Stimulated activated naive B cell treated with anti-CD40 and anti-IgM and Interleukin-4, amounts not matched to agents 10 μg/mL and 1 μg/mL and 100 μg/mL, for 72 hours (primary cell): ENCODE measurements at regions not wholly inside any gene's neighbourhood (a gene's known extent, or its start where the extent isn't known, plus 50 kb on each side); places are given as distances from the start of the nearest gene placed in this dataset.
"Not testable (repeated sequence)": the region's sequence is repeated elsewhere in the genome, so short reads cannot be mapped to it uniquely, and the experiment has no call there.

Experiments
- ATAC-seq, 2 donors: fragments of 150-1000 bp; cut with Tn5 transposase; replicated peaks; 2 replicates each; pipeline ENCODE4 v1.10.0; 2021; ENCODE audit warnings: moderate library complexity in 1 of 2
- DNase-seq: peaks from one replicate; pipeline ENCODE4 v3.0.0; 2021
- H3K27ac Mint-ChIP-seq: one replicate; pipeline ENCODE4 v1.8.0; 2022; ENCODE audit warnings: mild to moderate bottlenecking, mixed read lengths
- H3K27me3 Mint-ChIP-seq, 2 donors: one replicate each; pipeline ENCODE4 v1.8.0; 2022; ENCODE audit warnings: mixed read lengths in 2 of 2
- H3K36me3 Mint-ChIP-seq, 2 donors: one replicate each; pipeline ENCODE4 v1.8.0; 2022; ENCODE audit warnings: mixed read lengths in 2 of 2, mild to moderate bottlenecking in 1 of 2
- H3K4me1 Mint-ChIP-seq, 2 donors: one replicate each; pipeline ENCODE4 v1.8.0; 2022; ENCODE audit warnings: mixed read lengths in 2 of 2, mild to moderate bottlenecking in 1 of 2
- H3K4me3 Mint-ChIP-seq, 2 donors: one replicate each; pipeline ENCODE4 v1.8.0; 2022; ENCODE audit warnings: mild to moderate bottlenecking in 2 of 2, mixed read lengths in 2 of 2, moderate library complexity in 1 of 2
- H3K9me3 Mint-ChIP-seq, 2 donors: one replicate each; pipeline ENCODE4 v1.8.0; 2022; ENCODE audit warnings: mixed read lengths in 2 of 2, mild to moderate bottlenecking in 1 of 2

DNA sequence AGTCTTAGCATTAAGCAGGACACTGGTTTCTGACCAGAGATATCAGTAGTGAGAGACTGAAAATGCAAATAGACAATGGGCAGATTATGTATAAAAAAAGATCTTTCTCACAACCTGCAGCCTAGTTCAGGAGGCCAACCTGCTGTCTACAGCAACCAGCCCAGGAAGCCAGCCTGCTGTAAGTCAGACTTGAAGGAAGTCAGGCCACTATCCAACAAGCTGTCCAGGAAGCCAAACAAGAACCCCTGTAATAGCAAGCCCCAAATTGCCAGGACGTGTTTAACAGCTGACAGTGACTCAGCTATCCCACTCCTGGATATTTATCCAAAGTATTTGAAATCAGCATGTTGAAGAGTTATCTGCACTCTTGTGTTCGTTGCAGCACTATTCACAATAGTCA, 121.8 kb upstream of the SPIN1 start:
- H3K4me3 Mint-ChIP-seq = no peak overlapping the region
- H3K27ac Mint-ChIP-seq = peak overlapping the region; percentile 71
- H3K36me3 Mint-ChIP-seq = no peaks in the 10 kb centered on the region
- ATAC-seq = peak in 1 of 2 donors; percentile 39
- DNase-seq = no peak
- H3K27me3 Mint-ChIP-seq = no peaks in the 10 kb centered on the region
- H3K9me3 Mint-ChIP-seq = no peaks in the 10 kb centered on the region
- H3K4me1 Mint-ChIP-seq = peaks cover 5 to 11% of the 10 kb centered on the region in 2 donors

DNA sequence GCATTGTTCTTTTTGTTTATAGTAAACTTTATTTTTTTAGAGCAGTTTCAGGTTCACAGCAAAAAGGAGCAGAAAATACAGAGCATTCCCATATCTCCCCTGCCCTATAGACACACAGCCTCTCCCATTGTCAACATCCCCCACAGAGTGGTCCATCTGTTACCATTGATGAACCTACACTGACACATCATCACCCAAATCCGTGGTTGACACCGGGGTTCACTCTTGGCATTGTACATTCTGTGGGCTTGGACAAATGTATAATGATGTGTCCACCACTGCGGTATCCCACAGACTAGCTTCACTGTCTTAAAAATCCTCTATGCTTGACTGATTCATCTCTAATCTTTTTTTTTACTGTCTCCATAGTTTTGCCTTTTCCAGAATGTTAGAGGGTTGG, 120.7 kb upstream of the SPATA31C2 start:
- ATAC-seq (no peak), DNase-seq (no peak)
- Mint-ChIP-seq H3K4me3 (no peak overlapping the region), H3K27ac (peak overlapping the region; percentile 33), H3K36me3 (no peaks in the 10 kb centered on the region), H3K4me1 (peaks cover 0 to 4% of the 10 kb centered on the region in 2 donors), H3K27me3 (peaks cover 0 to 6% of the 10 kb centered on the region in 2 donors), H3K9me3 (peaks cover under 1% of the 10 kb centered on the region in 2 donors)

DNA sequence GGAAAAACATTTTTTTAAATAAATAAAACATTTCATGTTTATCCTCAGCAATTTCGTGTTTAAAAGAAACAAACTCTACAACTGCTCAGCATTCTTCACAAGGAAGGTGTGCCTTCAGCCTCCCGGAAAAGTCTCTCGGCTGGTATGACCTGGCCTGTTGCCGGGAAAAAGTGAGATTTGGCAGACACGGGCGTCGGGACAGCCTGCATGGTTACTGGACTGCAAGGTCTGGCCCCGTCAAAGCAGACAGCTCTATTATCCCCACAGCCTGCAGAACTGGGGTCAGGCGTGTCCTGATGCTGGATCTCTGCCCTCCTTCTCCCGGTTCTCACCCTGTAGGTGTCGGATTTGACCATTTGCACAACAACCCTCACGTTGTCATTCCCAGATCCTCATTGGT, 120.3 kb upstream of the SPATA31C2 start:
- Mint-ChIP-seq H3K27ac (no peak overlapping the region), H3K9me3 (peaks cover 3 to 4% of the 10 kb centered on the region in 2 donors), H3K27me3 (peaks cover 0 to 6% of the 10 kb centered on the region in 2 donors), H3K36me3 (no peaks in the 10 kb centered on the region), H3K4me3 (no peak overlapping the region), H3K4me1 (peaks cover 0 to 4% of the 10 kb centered on the region in 2 donors)
- DNase-seq (no peak), ATAC-seq (no peak)

DNA sequence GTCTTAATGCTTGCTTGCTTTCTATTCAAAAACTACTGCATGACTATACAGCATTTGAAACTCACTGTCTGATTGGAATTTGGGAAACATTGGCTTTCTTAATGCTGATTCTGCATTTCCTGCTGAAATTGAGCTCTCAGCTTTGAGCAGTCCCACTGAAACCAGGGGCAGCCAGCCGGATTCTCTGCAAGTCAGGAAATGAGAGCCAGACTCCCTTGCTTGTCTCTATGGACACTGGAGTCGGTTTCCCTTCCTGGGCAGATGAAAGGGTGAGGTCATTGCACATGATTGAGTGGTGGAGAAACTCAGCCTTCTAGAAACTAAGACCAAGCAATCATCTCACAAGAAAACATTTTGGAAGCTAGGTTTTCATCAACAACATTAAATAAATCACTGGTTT, 119.7 kb upstream of the SPATA31C2 start:
- no peak overlapping the region for H3K27ac Mint-ChIP-seq
- H3K36me3 Mint-ChIP-seq = no peaks in the 10 kb centered on the region
- H3K4me3 Mint-ChIP-seq = no peak overlapping the region
- peaks cover 3 to 4% of the 10 kb centered on the region in 2 donors for H3K9me3 Mint-ChIP-seq
- H3K27me3 Mint-ChIP-seq = peaks cover 0 to 6% of the 10 kb centered on the region in 2 donors
- ATAC-seq (no peak), DNase-seq (no peak)
- H3K4me1 Mint-ChIP-seq = peaks cover 0 to 4% of the 10 kb centered on the region in 2 donors

DNA sequence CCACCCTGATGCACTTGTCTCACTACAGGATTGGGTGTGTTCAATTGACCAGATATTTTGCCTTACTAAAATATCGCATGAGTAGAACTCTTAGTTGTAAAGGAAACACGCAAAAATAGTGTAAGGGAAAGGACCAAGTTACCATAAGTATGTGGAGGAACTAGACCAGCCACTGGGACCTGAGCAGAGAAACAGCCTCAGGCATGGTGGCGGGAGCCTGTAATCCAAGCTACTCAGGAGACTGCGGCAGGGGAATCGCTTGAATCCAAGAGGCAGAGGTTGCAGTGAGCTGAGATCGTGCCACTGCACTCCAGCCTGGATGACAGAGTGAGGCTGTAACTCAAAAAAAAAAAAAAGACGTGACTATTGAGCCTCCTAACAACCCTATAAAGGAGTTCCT, 117.9 kb upstream of the SPATA31C2 start:
- Mint-ChIP-seq H3K4me3 (no peak overlapping the region), H3K27me3 (peaks cover 0 to 6% of the 10 kb centered on the region in 2 donors), H3K36me3 (peaks cover 0 to 2% of the 10 kb centered on the region in 2 donors), H3K27ac (no peak overlapping the region), H3K4me1 (no peaks in the 10 kb centered on the region), H3K9me3 (peaks cover 7 to 11% of the 10 kb centered on the region in 2 donors)
- ATAC-seq (no peak), DNase-seq (no peak)

DNA sequence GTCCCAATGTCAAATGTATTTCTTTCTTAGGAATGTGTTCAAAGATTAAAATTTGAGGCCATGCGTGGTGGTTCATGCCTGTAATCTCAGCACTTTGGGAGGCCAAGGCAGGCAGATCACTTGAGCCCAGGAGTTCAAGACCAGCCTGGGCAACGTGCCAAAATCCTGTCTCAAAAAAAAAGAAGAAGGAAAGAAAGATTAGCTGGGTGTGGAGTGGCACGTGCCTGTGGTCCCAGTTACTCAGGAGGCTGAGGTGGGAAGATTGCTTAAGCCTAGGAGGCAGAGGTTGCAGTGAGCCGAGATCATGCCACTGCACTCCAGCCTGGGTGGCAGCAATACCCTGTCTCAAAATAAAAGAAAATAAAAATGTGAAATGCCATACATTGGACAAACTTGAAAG, 117.5 kb upstream of the SPATA31C2 start:
- H3K4me3 Mint-ChIP-seq, ATAC-seq, H3K27ac Mint-ChIP-seq, H3K27me3 Mint-ChIP-seq, DNase-seq, H3K4me1 Mint-ChIP-seq, H3K36me3 Mint-ChIP-seq: not testable (repeated sequence)
- peaks cover 11 to 15% of the 10 kb centered on the region in 2 donors for H3K9me3 Mint-ChIP-seq

DNA sequence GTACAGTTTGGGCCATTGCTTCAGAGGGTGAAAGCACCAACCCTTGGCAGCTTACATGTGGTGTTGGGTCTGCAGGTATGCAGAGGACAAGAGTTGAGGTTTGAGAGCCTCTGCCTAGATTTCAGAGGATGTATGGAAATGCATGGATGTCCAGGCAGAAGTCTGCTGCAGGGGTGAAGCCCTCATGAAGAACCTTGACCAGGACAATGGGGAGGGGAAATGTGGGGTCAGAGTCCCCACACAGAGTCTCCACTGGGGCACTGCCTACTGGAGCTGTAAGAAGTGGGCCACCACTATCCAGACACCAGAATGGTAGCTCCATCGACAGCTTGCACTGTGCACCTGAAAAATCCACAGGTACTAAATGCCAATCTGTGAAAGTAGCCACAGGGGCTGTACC, 113.6 kb upstream of the SPATA31C2 start:
- no peaks in the 10 kb centered on the region for H3K4me1 Mint-ChIP-seq
- ATAC-seq (no peak), DNase-seq (no peak)
- H3K27ac Mint-ChIP-seq = no peak overlapping the region
- peaks cover 0 to 4% of the 10 kb centered on the region in 2 donors for H3K36me3 Mint-ChIP-seq
- H3K4me3 Mint-ChIP-seq = no peak overlapping the region
- peaks cover 6 to 7% of the 10 kb centered on the region in 2 donors for H3K27me3 Mint-ChIP-seq
- H3K9me3 Mint-ChIP-seq = peaks cover 18 to 24% of the 10 kb centered on the region in 2 donors

DNA sequence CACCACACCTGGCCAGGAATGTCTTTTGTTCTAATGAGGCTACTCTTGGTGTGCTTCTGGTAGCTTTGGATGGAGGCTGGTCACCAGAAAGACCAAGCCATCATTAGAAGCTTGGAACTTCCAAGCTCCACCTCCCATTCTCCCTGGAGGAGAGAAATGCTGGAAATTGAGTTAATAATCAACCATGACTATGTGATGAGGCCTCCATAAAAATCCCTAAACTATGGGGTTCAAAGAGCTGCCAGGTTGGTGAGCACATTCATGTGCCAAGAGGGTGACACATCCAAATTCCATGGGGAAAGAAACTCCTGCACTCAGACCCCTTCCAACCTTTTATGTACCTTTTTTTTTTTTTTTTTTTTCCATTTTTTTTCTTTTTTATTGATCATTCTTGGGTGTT, 105.5 kb upstream of the SPATA31C2 start:
- ATAC-seq (no peak), DNase-seq (no peak)
- Mint-ChIP-seq H3K36me3 (no peaks in the 10 kb centered on the region), H3K27me3 (peaks cover 5 to 16% of the 10 kb centered on the region in 2 donors), H3K27ac (no peak overlapping the region), H3K9me3 (no peaks in the 10 kb centered on the region), H3K4me1 (no peaks in the 10 kb centered on the region), H3K4me3 (no peak overlapping the region)

DNA sequence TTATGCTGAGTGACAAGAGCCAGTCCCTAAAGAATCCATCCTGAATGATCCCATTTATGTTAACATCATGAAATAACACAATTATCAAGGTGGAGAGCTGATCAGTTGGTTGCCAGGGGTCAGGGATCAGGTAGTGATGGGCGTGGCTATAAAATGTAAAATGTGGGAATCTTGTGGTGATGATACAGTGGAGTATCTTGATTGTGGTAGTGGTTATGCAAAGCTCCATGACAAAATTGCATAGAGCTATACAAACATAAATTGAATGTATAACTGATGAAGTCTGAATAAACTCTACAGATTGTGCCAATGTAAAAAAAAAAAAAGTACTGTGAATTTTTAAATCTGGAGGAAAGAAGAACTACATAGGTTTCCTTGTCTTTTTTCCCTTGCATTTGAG, 104.6 kb upstream of the SPATA31C2 start:
- ATAC-seq (no peak), DNase-seq (no peak)
- H3K9me3 Mint-ChIP-seq = no peaks in the 10 kb centered on the region
- no peak overlapping the region for H3K4me3 Mint-ChIP-seq
- peaks cover 5 to 9% of the 10 kb centered on the region in 2 donors for H3K27me3 Mint-ChIP-seq
- no peaks in the 10 kb centered on the region for H3K36me3 Mint-ChIP-seq
- H3K27ac Mint-ChIP-seq = no peak overlapping the region
- no peaks in the 10 kb centered on the region for H3K4me1 Mint-ChIP-seq

DNA sequence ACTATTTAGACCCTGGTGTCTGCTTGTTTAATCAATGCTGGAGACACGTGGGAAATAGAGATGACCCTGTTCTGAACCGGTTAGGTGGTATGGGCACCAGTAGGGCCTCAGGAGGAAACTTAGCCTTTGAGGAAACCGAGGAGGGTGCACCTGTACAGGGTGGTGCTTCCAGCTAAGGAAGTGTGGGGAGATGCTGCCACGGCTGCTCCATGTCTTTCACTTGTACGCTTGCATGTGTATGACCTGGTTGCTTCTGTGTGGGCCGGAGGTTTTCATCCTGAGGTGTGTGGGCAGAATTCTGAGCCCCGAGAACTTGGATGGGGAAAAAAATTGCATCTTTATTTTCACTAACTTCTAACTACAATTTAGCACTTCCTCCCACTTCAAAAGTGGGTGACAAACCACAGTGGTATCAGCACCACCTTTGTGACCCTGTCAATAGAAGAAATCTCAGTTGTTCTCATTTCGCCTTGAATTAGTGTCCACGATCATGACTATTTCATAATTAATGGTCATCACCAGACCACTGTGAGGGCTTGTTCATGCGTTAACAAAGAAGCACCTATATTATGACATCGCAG, 99.8 kb upstream of the SPATA31C2 start:
- H3K9me3 Mint-ChIP-seq = no peaks in the 10 kb centered on the region
- no peak overlapping the region for H3K27ac Mint-ChIP-seq
- H3K36me3 Mint-ChIP-seq = no peaks in the 10 kb centered on the region
- H3K4me3 Mint-ChIP-seq = no peak overlapping the region
- H3K27me3 Mint-ChIP-seq = peaks cover 8 to 10% of the 10 kb centered on the region in 2 donors
- DNase-seq (no peak), ATAC-seq (no peak)
- no peaks in the 10 kb centered on the region for H3K4me1 Mint-ChIP-seq

DNA sequence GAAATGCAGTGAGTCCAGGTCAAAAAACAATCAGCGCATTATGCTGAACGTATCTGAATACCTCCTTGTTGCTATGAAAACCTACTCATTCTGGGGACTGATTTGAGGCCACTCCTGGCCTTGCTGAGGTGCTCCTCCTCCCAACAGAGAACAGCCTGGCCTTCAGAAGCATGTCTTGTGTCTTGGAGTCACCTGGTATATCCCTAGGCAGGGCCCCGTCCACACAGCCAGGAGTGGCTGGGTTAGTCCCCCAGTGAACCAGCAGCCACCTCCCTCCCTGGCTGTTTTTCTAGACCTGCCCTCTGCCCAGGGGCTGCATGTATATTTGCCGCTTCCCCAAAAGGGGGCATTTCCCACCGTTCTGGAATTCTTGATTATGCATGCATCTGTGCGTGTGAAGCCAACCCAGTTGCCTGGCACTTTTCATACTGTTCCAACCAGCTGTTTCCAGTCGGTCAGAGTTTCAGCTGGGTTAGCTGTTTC, 99.2 kb upstream of the SPATA31C2 start:
- DNase-seq (no peak), ATAC-seq (no peak)
- Mint-ChIP-seq H3K36me3 (no peaks in the 10 kb centered on the region), H3K4me1 (no peaks in the 10 kb centered on the region), H3K27ac (no peak overlapping the region), H3K9me3 (peaks cover 0 to under 1% of the 10 kb centered on the region in 2 donors), H3K4me3 (no peak overlapping the region), H3K27me3 (peaks cover 8 to 10% of the 10 kb centered on the region in 2 donors)

DNA sequence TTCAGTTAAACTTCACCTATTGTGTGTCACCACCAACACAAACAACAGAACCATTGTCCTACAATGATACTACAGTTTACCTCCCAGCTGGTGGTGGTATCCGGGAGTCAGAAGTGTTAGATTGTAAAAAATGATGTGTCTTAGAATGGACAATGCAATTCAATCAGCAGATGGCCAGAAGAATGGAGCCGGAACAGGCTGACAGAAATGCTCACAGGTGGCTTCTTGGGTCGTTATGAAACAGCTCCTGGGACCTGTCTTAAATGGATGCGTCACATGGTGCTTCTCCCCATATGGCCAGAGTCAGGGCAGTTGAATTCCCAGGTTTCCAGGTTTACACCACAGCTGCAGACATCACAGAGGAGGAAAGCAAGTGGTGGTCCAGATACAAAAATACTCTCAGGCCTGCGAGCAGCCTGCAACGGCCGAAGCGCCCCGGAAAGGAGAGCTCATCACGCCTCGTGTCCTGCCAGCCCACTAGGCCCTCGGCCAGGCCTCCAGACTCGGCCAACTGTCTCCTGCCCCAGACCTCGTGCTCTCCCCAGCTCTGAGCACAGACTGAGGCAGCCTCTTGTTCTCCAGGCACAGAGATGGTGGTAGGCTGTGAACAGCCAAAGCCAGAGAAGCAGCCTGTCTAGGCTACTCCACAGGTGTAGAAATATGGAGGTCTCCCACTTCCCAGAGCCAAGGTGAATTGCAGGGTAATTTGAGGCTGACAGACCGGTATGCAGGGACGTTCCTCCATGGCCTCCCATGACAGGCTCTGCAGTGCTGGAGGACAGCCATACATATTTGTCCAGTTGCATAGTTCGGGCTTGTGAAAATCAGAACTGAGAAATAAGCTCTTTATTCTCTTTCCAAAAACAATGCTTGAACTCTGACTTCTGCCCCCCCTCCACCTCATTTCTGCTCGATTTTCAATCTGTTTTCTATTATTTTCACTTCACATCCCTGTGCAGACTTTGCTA, 98.5 kb upstream of the SPATA31C2 start:
- ATAC-seq (no peak), DNase-seq (no peak)
- no peaks in the 10 kb centered on the region for H3K4me1 Mint-ChIP-seq
- H3K27ac Mint-ChIP-seq = no peak overlapping the region
- no peaks in the 10 kb centered on the region for H3K36me3 Mint-ChIP-seq
- H3K27me3 Mint-ChIP-seq = peaks cover 8 to 10% of the 10 kb centered on the region in 2 donors
- H3K9me3 Mint-ChIP-seq = peaks cover 0 to 4% of the 10 kb centered on the region in 2 donors
- no peak overlapping the region for H3K4me3 Mint-ChIP-seq

DNA sequence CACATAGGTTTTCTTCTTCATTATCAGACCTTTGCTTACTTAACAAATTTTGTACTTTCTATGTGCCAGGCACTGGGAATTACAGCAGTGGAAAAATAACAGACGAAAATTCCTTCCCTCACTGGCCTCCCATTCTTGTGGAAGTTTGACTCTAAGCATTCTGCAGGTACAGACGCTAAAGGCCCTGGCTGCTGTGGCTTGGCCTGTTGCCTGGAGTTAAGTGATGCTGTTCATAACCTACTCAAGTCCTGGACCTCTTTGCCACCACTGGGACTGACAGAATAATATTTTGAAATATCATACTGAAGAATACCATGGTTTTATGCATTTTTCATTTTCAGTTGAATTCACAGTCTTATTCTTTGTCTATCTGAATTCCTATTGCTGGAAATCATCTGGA, 97.3 kb upstream of the SPATA31C2 start:
- Mint-ChIP-seq H3K4me1 (no peaks in the 10 kb centered on the region), H3K36me3 (no peaks in the 10 kb centered on the region), H3K27me3 (peaks cover 4 to 5% of the 10 kb centered on the region in 2 donors), H3K4me3 (no peak overlapping the region), H3K27ac (no peak overlapping the region), H3K9me3 (peaks cover 0 to 4% of the 10 kb centered on the region in 2 donors)
- DNase-seq (no peak), ATAC-seq (no peak)

DNA sequence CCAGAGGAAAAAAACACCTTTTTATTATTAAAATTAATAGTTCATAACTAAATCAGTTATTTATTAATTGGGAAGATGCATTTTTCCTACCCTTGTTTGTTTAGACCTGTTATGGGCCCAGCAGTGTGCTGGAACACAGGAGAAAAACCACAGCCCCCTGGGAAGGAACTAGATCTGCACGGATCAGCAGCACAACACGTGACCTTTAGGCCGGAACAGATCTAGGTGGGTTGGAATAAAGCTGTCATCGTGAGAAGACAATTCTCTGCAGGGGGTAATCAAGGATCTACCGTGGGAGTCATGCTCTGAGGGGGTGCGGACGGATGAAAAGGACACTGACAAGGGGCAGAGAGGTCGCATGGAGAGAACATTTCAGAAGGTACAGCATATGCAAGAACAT, 95.8 kb upstream of the SPATA31C2 start:
- no peak for ATAC-seq
- Mint-ChIP-seq H3K4me1 (no peaks in the 10 kb centered on the region), H3K27ac (no peak overlapping the region), H3K36me3 (no peaks in the 10 kb centered on the region), H3K4me3 (no peak overlapping the region), H3K9me3 (peaks cover 0 to 4% of the 10 kb centered on the region in 2 donors), H3K27me3 (peaks cover 4 to 5% of the 10 kb centered on the region in 2 donors)
- no peak for DNase-seq

DNA sequence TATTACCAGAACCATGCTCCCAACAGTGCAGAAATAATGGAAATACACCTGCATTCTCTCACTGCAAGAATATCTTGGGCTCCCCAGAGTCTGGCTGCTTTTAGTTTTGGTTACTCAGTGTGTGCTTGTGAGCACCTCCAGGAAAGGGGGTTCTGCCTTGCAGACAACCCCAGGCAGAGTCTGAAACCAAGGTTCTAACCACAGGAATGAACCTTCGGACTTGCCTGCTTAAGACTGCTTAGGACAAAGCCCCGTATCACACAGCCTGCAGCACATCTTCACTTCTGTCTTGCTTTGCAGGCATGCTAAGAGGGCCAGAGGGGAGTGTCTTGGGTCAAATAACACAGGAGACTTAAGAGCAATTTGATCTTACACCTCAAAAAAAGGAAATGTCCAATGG, 94.8 kb upstream of the SPATA31C2 start:
- Mint-ChIP-seq H3K36me3 (no peaks in the 10 kb centered on the region), H3K27ac (no peak overlapping the region), H3K27me3 (peaks cover 4 to 5% of the 10 kb centered on the region in 2 donors), H3K9me3 (peaks cover 0 to 4% of the 10 kb centered on the region in 2 donors), H3K4me3 (no peak overlapping the region), H3K4me1 (no peaks in the 10 kb centered on the region)
- ATAC-seq (no peak), DNase-seq (no peak)
